GM10266 (cell line): ENCODE measurements at regions not wholly inside any gene's neighbourhood (a gene's known extent, or its start where the extent isn't known, plus 50 kb on each side); places are given as distances from the start of the nearest gene placed in this dataset.

Experiments used
- DNase-seq: peaks from one replicate; pipeline ENCODE4 v3.0.0; 2012; ENCODE audit errors: extremely low spot score
- TF ChIP-seq, protein P1 (sequence below): IDR thresholded peaks from 2 replicates; pipeline ENCODE4 v1.5.1; 2012; ENCODE audit warnings: mild to moderate bottlenecking, low read depth; ENCODE audit not compliant: control insufficient read depth, insufficient read depth; ENCODE audit errors: missing control alignments

- DNase-seq: no peak
- TF ChIP-seq, protein P1, sequence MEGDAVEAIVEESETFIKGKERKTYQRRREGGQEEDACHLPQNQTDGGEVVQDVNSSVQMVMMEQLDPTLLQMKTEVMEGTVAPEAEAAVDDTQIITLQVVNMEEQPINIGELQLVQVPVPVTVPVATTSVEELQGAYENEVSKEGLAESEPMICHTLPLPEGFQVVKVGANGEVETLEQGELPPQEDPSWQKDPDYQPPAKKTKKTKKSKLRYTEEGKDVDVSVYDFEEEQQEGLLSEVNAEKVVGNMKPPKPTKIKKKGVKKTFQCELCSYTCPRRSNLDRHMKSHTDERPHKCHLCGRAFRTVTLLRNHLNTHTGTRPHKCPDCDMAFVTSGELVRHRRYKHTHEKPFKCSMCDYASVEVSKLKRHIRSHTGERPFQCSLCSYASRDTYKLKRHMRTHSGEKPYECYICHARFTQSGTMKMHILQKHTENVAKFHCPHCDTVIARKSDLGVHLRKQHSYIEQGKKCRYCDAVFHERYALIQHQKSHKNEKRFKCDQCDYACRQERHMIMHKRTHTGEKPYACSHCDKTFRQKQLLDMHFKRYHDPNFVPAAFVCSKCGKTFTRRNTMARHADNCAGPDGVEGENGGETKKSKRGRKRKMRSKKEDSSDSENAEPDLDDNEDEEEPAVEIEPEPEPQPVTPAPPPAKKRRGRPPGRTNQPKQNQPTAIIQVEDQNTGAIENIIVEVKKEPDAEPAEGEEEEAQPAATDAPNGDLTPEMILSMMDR: no peak
These were observed 259.7 kb upstream of the TMEM132C start for GRCh38 chr12:128007250-128007649.

- TF ChIP-seq, protein P1: no peak
- no peak for DNase-seq
These were observed 258.6 kb upstream of the TMEM132C start for GRCh38 chr12:128008341-128008740.

- DNase-seq: no peak
- TF ChIP-seq, protein P1: no peak
These were observed 257.9 kb upstream of the TMEM132C start for GRCh38 chr12:128009108-128009507.

GRCh38 chr12:128012110-128012509 lies 254.9 kb upstream of the TMEM132C start:
- TF ChIP-seq, protein P1: no peak
- DNase-seq: no peak

DNA sequence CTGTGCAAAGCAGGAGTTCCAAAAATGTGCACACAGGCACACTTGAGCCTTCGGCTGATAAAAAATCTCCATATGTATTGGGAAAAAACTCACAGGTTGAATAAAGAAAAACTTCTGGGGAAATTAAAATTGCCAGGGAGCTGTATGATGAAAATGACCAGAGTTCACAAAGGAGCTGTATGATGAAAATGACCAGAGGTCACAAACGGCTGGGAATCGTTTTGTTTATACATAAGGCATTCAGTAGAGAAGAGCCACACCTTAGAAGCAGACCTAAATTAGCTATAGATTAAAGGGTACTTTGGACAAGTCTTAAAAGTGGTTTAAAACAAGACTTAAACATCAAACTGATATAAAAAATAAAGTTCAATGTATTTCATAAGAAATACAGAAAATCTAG lies 251.7 kb upstream of the TMEM132C start:
- DNase-seq: no peak
- TF ChIP-seq, protein P1: no peak

GRCh38 chr12:128018067-128018466 lies 248.9 kb upstream of the TMEM132C start:
- TF ChIP-seq, protein P1: no peak
- DNase-seq: no peak

GRCh38 chr12:128019996-128020544 lies 246.9 kb upstream of the TMEM132C start:
- no peak for DNase-seq
- TF ChIP-seq, protein P1: no peak
